ENCODE measurements at regions not wholly inside any gene's neighbourhood (a gene's known extent, or its start where the extent isn't known, plus 50 kb on each side); places are given as distances from the start of the nearest gene placed in this dataset.
A peak's percentile ranks its signal among the peaks of the same experiment; 100 is the strongest.

GRCh38 chr11:87870086-87870485 is 305.2 kb downstream of the RAB38 start:
- WGBS, 3 donors = 70 to 78% (median 72%) methylated on average over 2 of the region's 2 CpGs
- no peak for ATAC-seq
- Histone ChIP-seq H3K36me3 (ENCODE audit: insufficient read depth in 1 of 2, low read depth in 1 of 2) (no peaks in the 10 kb centered on the region), H3K27me3 (ENCODE audit: insufficient read depth in 3 of 3, low read length in 2 of 3) (no peaks in the 10 kb centered on the region), H3K4me1 (no peaks in the 10 kb centered on the region), H3K9me3 (no peaks in the 10 kb centered on the region), H3K4me3 (no peak overlapping the region), H3K27ac (no peak overlapping the region)
- no peak for DNase-seq
- no peak for TF ChIP-seq CTCF (IDR thresholded peaks at IDR 0.05)
- intact Hi-C loops (cut with DNase I) = no loop called here

- WGBS, 3 donors = 29 to 40% (median 36%) methylated on average over 1 of the region's 1 CpG
- Histone ChIP-seq H3K4me1 (no peaks in the 10 kb centered on the region), H3K9me3 (peaks cover 2% of the 10 kb centered on the region), H3K27me3 (ENCODE audit: insufficient read depth in 3 of 3, low read length in 2 of 3) (no peaks in the 10 kb centered on the region), H3K36me3 (ENCODE audit: insufficient read depth in 1 of 2, low read depth in 1 of 2) (no peaks in the 10 kb centered on the region), H3K4me3 (no peak overlapping the region), H3K27ac (no peak overlapping the region)
- intact Hi-C loops (cut with DNase I) = no loop called here
- TF ChIP-seq CTCF (IDR thresholded peaks at IDR 0.05) = no peak
- ATAC-seq = no peak
- no peak for DNase-seq
These were observed 308.3 kb downstream of the RAB38 start for GRCh38 chr11:87866951-87867350.

- no peaks in the 10 kb centered on the region for H3K4me1 ChIP-seq
- TF ChIP-seq CTCF (IDR thresholded peaks at IDR 0.05) = no peak
- intact Hi-C loops (cut with DNase I) = no loop called here
- no peak overlapping the region for H3K4me3 ChIP-seq
- DNase-seq (no peak), ATAC-seq (no peak)
- peaks cover 2% of the 10 kb centered on the region for H3K9me3 ChIP-seq
- H3K27ac ChIP-seq = no peak overlapping the region
- WGBS, 3 donors = 35 to 43% (median 39%) methylated on average over 4 of the region's 4 CpGs
- no peaks in the 10 kb centered on the region for H3K36me3 ChIP-seq (ENCODE audit: insufficient read depth in 1 of 2, low read depth in 1 of 2)
- no peaks in the 10 kb centered on the region for H3K27me3 ChIP-seq (ENCODE audit: insufficient read depth in 3 of 3, low read length in 2 of 3)
These were observed 314.2 kb downstream of the RAB38 start for GRCh38 chr11:87861030-87861429.

- Histone ChIP-seq H3K27me3 (ENCODE audit: insufficient read depth in 3 of 3, low read length in 2 of 3) (no peaks in the 10 kb centered on the region), H3K4me3 (no peak overlapping the region), H3K9me3 (peaks cover 2% of the 10 kb centered on the region), H3K4me1 (no peaks in the 10 kb centered on the region), H3K27ac (no peak overlapping the region), H3K36me3 (ENCODE audit: insufficient read depth in 1 of 2, low read depth in 1 of 2) (no peaks in the 10 kb centered on the region)
- ATAC-seq (no peak), DNase-seq (no peak)
- 26 to 32% (median 28%) methylated on average over 1 of the region's 1 CpG for WGBS, 3 donors
- no peak for TF ChIP-seq CTCF (IDR thresholded peaks at IDR 0.05)
- intact Hi-C loops (cut with DNase I) = no loop called here
These were observed 315.6 kb downstream of the RAB38 start for GRCh38 chr11:87859636-87860035.

- H3K9me3 ChIP-seq = no peaks in the 10 kb centered on the region
- peaks cover 4% of the 10 kb centered on the region for H3K4me1 ChIP-seq
- no peak for DNase-seq
- no peaks in the 10 kb centered on the region for H3K27me3 ChIP-seq (ENCODE audit: insufficient read depth in 3 of 3, low read length in 2 of 3)
- no peaks in the 10 kb centered on the region for H3K36me3 ChIP-seq (ENCODE audit: insufficient read depth in 1 of 2, low read depth in 1 of 2)
- 45 to 51% (median 50%) methylated on average over 1 of the region's 1 CpG for WGBS, 3 donors
- H3K4me3 ChIP-seq = peak overlapping the region; percentile 23
- no peak for TF ChIP-seq CTCF (IDR thresholded peaks at IDR 0.05)
- H3K27ac ChIP-seq = peak overlapping the region; percentile 62
- intact Hi-C loops (cut with DNase I) = no loop called here
- no peak for ATAC-seq
These were observed 323.4 kb downstream of the RAB38 start for GRCh38 chr11:87851827-87852226.

All from psoas muscle (tissue), 7 donors.